T-helper 2 cell treated with Interferon-gamma antibody and Interleukin-4, amounts not matched to agents 100 ng/mL and 5 ng/mL, for 36 hours (primary cell): ENCODE measurements at regions not wholly inside any gene's neighbourhood (a gene's known extent, or its start where the extent isn't known, plus 50 kb on each side); places are given as distances from the start of the nearest gene placed in this dataset.

ENCODE experiments used
- intact Hi-C: fragments of 100-400 bp; cut with micrococcal nuclease; formaldehyde crosslinking; loops from one replicate; pipeline ENCODE4 v1.15.1; 2023

GRCh38 chr1:94734963-94735901, 84.9 kb upstream of the SLC44A3 start:
- intact Hi-C loops: no loop called here

GRCh38 chr1:94731891-94732290, 88.3 kb upstream of the SLC44A3 start:
- intact Hi-C loops: no loop called here

- intact Hi-C loops: no loop called here
Measured at GRCh38 chr1:94730450-94730849, 89.7 kb upstream of the SLC44A3 start.

- intact Hi-C loops: no loop called here
Measured at GRCh38 chr1:94729267-94729666, 90.9 kb upstream of the SLC44A3 start.

GRCh38 chr1:94727846-94728715, 92.1 kb upstream of the SLC44A3 start:
- intact Hi-C loops: no loop called here

- intact Hi-C loops: no loop called here
Measured at GRCh38 chr1:94726981-94727685, 93.0 kb upstream of the SLC44A3 start.

- intact Hi-C loops: no loop called here
Measured at GRCh38 chr1:94725566-94725965, 94.6 kb upstream of the SLC44A3 start.

GRCh38 chr1:94723894-94724293, 96.3 kb upstream of the SLC44A3 start:
- intact Hi-C loops: no loop called here

- intact Hi-C loops: no loop called here
Measured at GRCh38 chr1:94723463-94723862, 96.7 kb upstream of the SLC44A3 start.

- intact Hi-C loops: no loop called here
Measured at GRCh38 chr1:94722181-94722580, 98.0 kb upstream of the SLC44A3 start.

GRCh38 chr1:94721240-94721639, 98.9 kb upstream of the SLC44A3 start:
- intact Hi-C loops: no loop called here

- intact Hi-C loops: no loop called here
Measured at GRCh38 chr1:94719926-94720793, 100.0 kb upstream of the SLC44A3 start.

- intact Hi-C loops: no loop called here
Measured at GRCh38 chr1:94716965-94717364, 103.2 kb upstream of the SLC44A3 start.

- intact Hi-C loops: no loop called here
Measured at GRCh38 chr1:94715321-94715720, 104.8 kb upstream of the SLC44A3 start.

- intact Hi-C loops: no loop called here
Measured at GRCh38 chr1:94714552-94714951, 105.6 kb upstream of the SLC44A3 start.

- intact Hi-C loops: no loop called here
Measured at GRCh38 chr1:94714152-94714551, 106.0 kb upstream of the SLC44A3 start.

GRCh38 chr1:94713472-94714141, 106.5 kb upstream of the SLC44A3 start:
- intact Hi-C loops: no loop called here

- intact Hi-C loops: no loop called here
Measured at GRCh38 chr1:94709891-94710581, 110.1 kb upstream of the SLC44A3 start.

- intact Hi-C loops: no loop called here
Measured at GRCh38 chr1:94708811-94709210, 111.3 kb upstream of the SLC44A3 start.
